ENCODE measurements at regions not wholly inside any gene's neighbourhood (a gene's known extent, or its start where the extent isn't known, plus 50 kb on each side); places are given as distances from the start of the nearest gene placed in this dataset.

DNA sequence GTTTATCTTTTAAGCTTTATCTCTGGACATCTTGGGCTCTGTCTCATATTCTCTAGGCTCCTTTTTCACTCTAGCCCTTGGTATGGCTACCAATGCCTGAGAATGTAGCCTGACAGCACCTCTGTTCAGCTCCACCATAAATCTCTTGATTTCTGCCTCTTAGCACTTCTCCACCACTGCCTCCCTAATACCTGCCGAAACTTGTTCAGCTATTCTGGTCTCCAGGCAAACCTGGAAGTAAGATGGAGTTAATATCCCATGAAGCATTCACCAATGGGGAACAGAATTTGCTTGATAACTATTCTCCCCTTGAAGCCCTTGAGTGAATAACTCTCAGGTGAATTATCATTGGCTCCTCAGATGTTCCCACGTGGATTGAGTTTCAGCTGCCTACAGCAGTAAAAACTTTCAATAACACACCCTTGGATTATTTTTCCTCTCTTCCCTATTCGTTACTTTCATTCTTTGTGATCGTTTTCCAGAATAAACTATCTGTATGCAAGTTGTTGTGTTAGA, 145.6 kb downstream of the EVA1A start:
- TF ChIP-seq, protein P1, sequence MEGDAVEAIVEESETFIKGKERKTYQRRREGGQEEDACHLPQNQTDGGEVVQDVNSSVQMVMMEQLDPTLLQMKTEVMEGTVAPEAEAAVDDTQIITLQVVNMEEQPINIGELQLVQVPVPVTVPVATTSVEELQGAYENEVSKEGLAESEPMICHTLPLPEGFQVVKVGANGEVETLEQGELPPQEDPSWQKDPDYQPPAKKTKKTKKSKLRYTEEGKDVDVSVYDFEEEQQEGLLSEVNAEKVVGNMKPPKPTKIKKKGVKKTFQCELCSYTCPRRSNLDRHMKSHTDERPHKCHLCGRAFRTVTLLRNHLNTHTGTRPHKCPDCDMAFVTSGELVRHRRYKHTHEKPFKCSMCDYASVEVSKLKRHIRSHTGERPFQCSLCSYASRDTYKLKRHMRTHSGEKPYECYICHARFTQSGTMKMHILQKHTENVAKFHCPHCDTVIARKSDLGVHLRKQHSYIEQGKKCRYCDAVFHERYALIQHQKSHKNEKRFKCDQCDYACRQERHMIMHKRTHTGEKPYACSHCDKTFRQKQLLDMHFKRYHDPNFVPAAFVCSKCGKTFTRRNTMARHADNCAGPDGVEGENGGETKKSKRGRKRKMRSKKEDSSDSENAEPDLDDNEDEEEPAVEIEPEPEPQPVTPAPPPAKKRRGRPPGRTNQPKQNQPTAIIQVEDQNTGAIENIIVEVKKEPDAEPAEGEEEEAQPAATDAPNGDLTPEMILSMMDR (IDR thresholded peaks at IDR 0.05): no peak
- TF ChIP-seq EP300 (IDR thresholded peaks at IDR 0.05): no peak
- no peak for TF ChIP-seq POLR2A (IDR thresholded peaks at IDR 0.05)
- TF ChIP-seq POLR2AphosphoS5 (IDR thresholded peaks at IDR 0.05): no peak

Data from sigmoid colon (tissue), 4 donors.